Inflammatory macrophage treated with lipopolysaccharide for 4 hours (primary cell): ENCODE measurements at regions not wholly inside any gene's neighbourhood (a gene's known extent, or its start where the extent isn't known, plus 50 kb on each side); places are given as distances from the start of the nearest gene placed in this dataset.
"Not testable (repeated sequence)": the region's sequence is repeated elsewhere in the genome, so short reads cannot be mapped to it uniquely, and the experiment has no call there.

Experiments
- DNase-seq: peaks from one replicate; pipeline ENCODE4 v3.0.0-alpha.2; 2020

GRCh38 chr4:122100508-122100907, 51.6 kb upstream of the BLTP1 start:
- no peak for DNase-seq

DNA sequence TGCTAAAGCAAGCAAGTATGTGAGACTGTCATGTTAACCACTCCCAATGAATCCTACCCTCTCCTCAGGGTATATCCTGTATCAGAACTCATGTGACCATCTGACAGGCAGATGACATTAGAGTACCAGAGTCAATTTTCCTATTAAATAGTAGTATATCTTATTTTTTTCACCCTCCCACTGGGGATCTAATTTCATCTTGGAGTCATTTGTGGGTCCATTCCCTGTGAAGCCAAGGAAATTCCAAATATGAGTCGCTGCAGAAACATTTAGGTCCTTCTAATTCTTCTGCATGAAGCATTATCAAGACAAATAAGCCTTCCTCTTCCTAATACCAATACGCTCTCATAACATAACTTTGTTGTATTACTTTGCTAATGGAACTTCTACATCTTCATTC, 52.2 kb upstream of the BLTP1 start:
- no peak for DNase-seq

DNA sequence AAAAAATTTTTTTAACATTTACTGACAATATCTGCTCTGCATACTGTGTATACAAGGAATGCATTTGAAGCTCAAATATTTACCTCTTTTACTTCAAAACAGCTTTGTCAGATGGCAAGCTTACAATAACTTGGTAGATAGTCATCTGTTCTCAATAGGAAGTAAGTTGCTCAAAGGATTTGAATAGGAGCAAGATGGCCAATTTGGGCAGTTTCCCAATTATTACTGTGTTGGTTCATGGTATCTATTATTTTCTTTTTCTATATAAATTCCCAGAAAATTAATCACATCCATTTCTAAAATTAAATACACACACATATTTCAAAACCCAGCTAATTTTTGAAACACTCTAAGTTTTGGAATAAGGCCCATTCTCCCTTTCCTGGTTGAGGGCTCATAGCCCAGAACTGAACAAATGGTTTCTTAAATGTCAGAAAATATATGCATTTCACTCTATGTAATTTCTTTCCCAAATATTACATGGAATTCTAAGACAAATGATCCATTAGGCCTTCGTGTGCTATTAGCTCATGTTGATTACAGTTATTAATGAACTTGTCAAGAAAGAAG, 60.2 kb upstream of the BLTP1 start:
- DNase-seq = no peak

DNA sequence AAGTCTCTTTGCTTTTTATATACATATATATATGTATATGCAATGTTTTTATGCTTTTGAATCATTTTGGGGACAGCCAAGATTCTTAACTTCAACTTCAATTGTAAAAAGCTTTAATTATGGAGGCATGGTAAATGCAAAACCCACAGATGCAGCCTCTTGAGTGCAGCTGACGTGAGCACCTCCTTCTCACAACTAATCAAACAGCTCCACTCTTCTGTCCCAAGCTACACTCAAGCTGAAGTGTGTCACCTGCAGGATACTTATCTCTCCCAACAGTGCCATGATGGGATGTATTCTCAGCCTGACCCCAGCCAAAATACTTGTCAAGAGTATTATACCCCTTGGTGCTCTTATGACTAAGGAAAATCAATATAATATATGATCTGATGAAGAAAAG, 60.7 kb upstream of the BLTP1 start:
- DNase-seq = no peak

GRCh38 chr4:122090989-122091388, 61.1 kb upstream of the BLTP1 start:
- DNase-seq = no peak

- DNase-seq = no peak
These were observed 65.6 kb upstream of the BLTP1 start for GRCh38 chr4:122086338-122087065.

DNA sequence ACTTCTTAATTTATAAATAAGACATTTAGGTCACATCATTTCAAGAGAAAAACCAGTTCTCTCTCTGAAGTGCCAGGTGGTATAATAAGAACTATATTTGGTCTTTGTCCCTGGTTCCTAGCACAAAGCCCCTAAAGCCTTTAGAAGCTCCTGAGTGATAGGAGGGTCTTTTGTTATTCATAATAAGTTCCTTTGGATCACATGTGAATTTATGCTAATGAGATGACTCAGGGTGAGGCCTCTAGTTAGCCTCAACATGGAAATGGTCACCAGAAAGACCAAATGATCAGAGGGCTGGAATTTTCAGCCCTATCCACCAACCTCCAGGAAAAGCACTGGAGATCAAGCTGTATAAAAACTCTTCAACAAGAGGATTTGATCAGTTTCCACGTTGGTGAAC, 68.1 kb upstream of the BLTP1 start:
- DNase-seq = no peak

GRCh38 chr4:122083351-122083750, 68.8 kb upstream of the BLTP1 start:
- no peak for DNase-seq

- no peak for DNase-seq
These were observed 69.5 kb upstream of the BLTP1 start for GRCh38 chr4:122082661-122083060.

DNA sequence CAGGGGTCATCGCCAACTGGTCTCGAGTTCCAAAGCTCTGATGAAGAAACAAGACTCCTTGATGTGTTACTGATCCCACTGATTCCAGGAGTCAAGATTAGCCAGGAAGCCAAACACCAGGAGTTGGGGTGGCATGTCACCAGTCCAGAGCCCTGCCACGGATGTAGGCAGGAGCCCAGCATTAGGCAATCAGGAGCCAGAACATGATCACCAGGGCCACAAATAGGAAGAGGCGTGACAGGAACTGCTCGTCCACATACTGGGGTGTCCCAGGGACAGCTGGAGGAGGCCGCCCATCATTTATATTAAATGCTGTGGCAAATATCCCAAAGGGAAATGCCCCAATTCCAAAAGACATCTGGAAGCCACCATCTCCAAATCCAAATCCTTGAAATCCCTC, 74.5 kb upstream of the BLTP1 start:
- DNase-seq = not testable (repeated sequence)

GRCh38 chr4:122076835-122077234, 75.3 kb upstream of the BLTP1 start:
- not testable (repeated sequence) for DNase-seq

DNA sequence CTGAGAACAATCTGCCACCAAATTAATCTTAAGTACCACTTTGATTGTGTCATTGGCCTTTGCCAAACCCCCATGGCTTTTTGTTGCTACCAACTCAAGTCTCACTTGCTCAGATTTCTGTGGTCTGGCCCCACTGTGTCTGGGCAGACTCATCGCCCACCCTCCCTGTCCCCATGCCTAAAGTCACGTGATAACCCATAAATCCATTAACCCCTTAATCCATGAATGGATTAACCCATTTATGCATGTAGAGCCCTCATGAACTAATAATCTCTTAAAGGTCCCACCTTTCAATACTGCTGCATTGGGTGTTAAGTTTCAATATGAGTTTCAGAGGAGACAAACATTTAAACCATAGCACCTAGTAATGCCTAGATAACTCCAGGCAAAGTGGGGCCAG, 78.5 kb upstream of the BLTP1 start:
- no peak for DNase-seq

- DNase-seq = no peak
These were observed 86.2 kb upstream of the BLTP1 start for GRCh38 chr4:122065915-122066314.

- no peak for DNase-seq
These were observed 87.0 kb upstream of the BLTP1 start for GRCh38 chr4:122065149-122065548.

- no peak for DNase-seq
These were observed 98.9 kb upstream of the BLTP1 start for GRCh38 chr4:122053186-122053585.

DNA sequence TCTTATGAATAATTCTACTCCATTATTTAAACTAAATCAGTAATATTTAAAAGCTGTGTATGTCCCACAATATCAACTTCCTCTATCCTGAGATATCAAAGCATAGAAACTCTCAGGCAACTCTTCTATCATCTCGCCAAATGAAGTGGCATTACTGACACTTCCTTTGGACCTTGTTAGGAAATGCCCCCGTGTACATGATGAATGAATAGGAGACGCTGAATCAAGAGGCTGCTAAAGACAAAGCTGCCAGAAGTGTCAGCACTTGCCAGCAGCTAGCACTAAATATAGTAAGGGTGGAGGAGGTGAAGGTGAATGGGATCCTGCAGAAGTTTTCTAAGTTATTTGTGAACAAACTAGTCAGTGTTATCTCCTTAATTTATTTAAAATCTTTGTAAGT, 99.5 kb upstream of the BLTP1 start:
- DNase-seq = no peak

DNA sequence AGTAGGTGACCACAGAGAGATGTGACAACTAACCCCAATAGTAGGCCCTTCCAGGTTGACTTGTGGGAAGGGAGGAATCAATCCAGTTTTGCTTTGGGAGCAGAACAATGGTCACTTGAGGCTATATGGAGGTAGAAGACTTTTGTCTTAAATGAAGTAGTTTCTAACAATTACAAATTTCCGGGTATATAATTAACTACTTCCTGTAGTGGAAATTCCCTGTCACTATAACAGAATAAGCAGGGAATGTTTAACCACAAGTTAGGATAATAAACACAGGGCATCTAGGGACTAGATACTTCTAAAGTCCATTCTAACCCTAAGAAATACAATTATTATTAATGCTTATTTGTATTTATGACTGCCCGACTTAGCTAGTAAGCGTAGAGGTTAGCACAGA, 99.0 kb upstream of the TRPC3 start:
- DNase-seq = no peak

GRCh38 chr4:122047456-122048425, 95.9 kb upstream of the TRPC3 start:
- no peak for DNase-seq

GRCh38 chr4:122046255-122046654, 94.4 kb upstream of the TRPC3 start:
- DNase-seq = no peak

DNA sequence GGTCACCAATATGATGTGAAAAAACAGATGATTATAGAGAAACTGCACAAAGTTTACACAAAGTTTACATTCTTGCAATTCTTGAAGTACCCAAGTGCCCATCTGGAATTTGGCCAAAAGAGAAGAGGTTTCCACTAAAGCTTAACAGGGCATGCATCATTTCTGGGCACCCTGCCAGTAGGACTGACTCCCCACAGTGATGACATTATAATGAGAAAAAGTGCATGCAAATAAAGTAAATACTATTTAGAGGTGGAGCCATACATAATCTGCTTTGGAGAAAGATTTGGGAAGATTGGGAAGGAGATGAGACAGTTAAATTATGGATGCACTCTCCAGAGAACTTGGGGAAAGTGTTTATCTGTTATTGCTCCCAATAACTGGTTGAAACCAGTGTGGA, 93.7 kb upstream of the TRPC3 start:
- no peak for DNase-seq

DNA sequence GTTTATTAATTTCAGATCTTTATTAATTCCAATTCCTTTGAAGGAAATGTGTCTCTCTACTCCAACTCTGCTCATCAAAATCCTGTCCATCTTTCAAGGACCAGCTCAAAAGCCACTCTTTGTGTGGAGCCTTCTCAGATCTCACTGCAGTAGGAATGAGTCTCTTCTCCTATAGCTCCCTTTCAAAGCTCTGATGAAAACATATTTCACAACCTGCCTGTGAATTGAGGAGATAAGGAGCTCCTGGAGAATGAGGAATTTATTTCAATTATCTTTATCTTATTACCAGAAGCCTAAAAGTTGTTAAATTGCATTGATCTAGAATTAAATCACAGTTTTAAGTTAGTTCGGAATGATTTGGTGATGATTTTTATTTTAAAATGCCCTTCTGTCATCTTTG, 92.6 kb upstream of the TRPC3 start:
- no peak for DNase-seq

- no peak for DNase-seq
These were observed 89.5 kb upstream of the TRPC3 start for GRCh38 chr4:122041312-122041711.

GRCh38 chr4:122038896-122039295, 87.0 kb upstream of the TRPC3 start:
- DNase-seq = no peak

- DNase-seq = no peak
These were observed 82.8 kb upstream of the TRPC3 start for GRCh38 chr4:122034619-122035018.
